Stimulated activated memory B cell treated with anti-CD40 and anti-IgM and Interleukin-4, amounts not matched to agents 10 μg/mL and 1 μg/mL and 100 μg/mL, for 72 hours (primary cell): ENCODE measurements at regions not wholly inside any gene's neighbourhood (a gene's known extent, or its start where the extent isn't known, plus 50 kb on each side); places are given as distances from the start of the nearest gene placed in this dataset.
A peak's percentile ranks its signal among the peaks of the same experiment; 100 is the strongest.

Experiments used
- ATAC-seq: fragments of 150-1000 bp; cut with Tn5 transposase; 2 replicates; pipeline ENCODE4 v1.10.0; 2021
- H3K27ac Mint-ChIP-seq: one replicate; pipeline ENCODE4 v1.8.0; 2022; ENCODE audit warnings: mild to moderate bottlenecking, mixed read lengths
- H3K27me3 Mint-ChIP-seq: one replicate; pipeline ENCODE4 v1.8.0; 2022; ENCODE audit warnings: mixed read lengths
- H3K36me3 Mint-ChIP-seq: one replicate; pipeline ENCODE4 v1.8.0; 2022; ENCODE audit warnings: mixed read lengths
- H3K4me1 Mint-ChIP-seq: one replicate; pipeline ENCODE4 v1.8.0; 2022; ENCODE audit warnings: mixed read lengths
- H3K4me3 Mint-ChIP-seq: one replicate; pipeline ENCODE4 v1.8.0; 2022; ENCODE audit warnings: mild to moderate bottlenecking, moderate library complexity, mixed read lengths
- H3K9me3 Mint-ChIP-seq: one replicate; pipeline ENCODE4 v1.8.0; 2022; ENCODE audit warnings: mixed read lengths

DNA sequence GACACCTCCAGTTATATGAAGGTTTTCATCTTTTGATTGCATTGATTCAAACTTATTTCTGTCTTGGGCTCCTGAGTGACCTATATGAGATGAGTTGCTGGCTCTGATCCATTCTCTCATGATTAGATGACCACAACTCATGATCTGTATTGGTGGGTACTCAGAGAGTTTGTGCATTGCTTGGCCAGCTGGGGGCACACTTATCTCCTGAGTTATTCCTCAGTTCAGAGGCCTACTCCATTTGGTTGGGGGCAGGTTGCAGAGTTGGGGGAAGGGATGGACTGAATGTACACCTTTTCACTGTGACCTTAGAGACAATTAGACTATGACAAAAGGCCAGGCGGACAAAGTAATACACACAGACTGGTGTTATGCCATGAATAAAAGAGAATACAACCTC lies 166.2 kb upstream of the SEMA6D start:
- H3K4me1 Mint-ChIP-seq: no peaks in the 10 kb centered on the region
- H3K27ac Mint-ChIP-seq: no peak overlapping the region
- no peaks in the 10 kb centered on the region for H3K36me3 Mint-ChIP-seq
- ATAC-seq: no peak
- H3K27me3 Mint-ChIP-seq: no peaks in the 10 kb centered on the region
- H3K4me3 Mint-ChIP-seq: no peak overlapping the region
- H3K9me3 Mint-ChIP-seq: no peaks in the 10 kb centered on the region

DNA sequence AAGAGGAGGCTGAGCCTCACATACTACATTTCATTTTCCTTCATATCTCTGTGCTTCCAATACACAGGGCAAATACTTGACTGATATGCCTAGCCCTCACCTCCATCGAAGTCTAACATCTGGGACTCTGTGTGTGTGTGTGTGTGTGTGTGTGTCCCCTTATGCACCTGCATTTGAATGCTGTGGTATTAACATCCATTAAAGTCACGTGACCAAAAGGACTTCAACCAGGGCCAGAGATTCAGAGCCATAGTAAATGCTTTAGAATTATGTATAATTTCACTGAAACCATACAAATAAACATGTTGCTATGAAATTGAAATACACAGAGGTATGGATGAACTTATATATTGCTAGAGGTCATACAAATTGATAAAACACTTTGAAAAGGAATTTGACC lies 165.8 kb upstream of the SEMA6D start:
- Mint-ChIP-seq H3K36me3 (no peaks in the 10 kb centered on the region), H3K27ac (no peak overlapping the region), H3K27me3 (no peaks in the 10 kb centered on the region), H3K4me1 (no peaks in the 10 kb centered on the region), H3K9me3 (no peaks in the 10 kb centered on the region), H3K4me3 (no peak overlapping the region)
- ATAC-seq: no peak

GRCh38 chr15:47552978-47553608 lies 164.2 kb upstream of the SEMA6D start:
- Mint-ChIP-seq H3K27ac (no peak overlapping the region), H3K4me1 (no peaks in the 10 kb centered on the region), H3K36me3 (no peaks in the 10 kb centered on the region), H3K27me3 (no peaks in the 10 kb centered on the region), H3K4me3 (no peak overlapping the region), H3K9me3 (no peaks in the 10 kb centered on the region)
- ATAC-seq: no peak

DNA sequence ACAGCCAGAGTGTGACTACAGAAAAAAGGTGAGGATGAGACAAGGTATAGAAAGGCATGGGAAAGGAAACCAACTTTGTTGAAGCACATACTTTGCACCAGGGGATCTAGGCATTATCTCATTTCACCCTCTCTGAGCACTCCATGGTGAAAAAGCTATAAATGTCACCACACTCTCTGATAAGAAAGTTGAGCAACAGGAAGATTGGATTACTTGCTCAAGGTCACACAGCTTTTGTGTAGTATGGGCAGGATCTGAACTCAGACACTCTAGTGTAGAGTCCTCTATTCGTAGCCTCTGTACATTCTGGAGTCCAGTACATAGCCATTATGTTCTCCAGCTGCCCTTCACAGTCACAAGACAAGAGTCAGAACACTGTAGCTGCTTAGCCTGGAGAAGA lies 163.4 kb upstream of the SEMA6D start:
- Mint-ChIP-seq H3K9me3 (no peaks in the 10 kb centered on the region), H3K27ac (no peak overlapping the region), H3K4me3 (no peak overlapping the region), H3K4me1 (no peaks in the 10 kb centered on the region), H3K27me3 (no peaks in the 10 kb centered on the region), H3K36me3 (no peaks in the 10 kb centered on the region)
- no peak for ATAC-seq

GRCh38 chr15:47561102-47561501 lies 156.2 kb upstream of the SEMA6D start:
- peaks cover 6% of the 10 kb centered on the region for H3K9me3 Mint-ChIP-seq
- H3K4me1 Mint-ChIP-seq: no peaks in the 10 kb centered on the region
- no peak overlapping the region for H3K4me3 Mint-ChIP-seq
- no peak overlapping the region for H3K27ac Mint-ChIP-seq
- no peaks in the 10 kb centered on the region for H3K36me3 Mint-ChIP-seq
- ATAC-seq: no peak
- H3K27me3 Mint-ChIP-seq: no peaks in the 10 kb centered on the region

GRCh38 chr15:47565949-47566348 lies 151.4 kb upstream of the SEMA6D start:
- H3K27me3 Mint-ChIP-seq: no peaks in the 10 kb centered on the region
- no peak overlapping the region for H3K4me3 Mint-ChIP-seq
- H3K9me3 Mint-ChIP-seq: peaks cover 3% of the 10 kb centered on the region
- no peaks in the 10 kb centered on the region for H3K4me1 Mint-ChIP-seq
- no peaks in the 10 kb centered on the region for H3K36me3 Mint-ChIP-seq
- peak; percentile 12 for ATAC-seq
- H3K27ac Mint-ChIP-seq: no peak overlapping the region

DNA sequence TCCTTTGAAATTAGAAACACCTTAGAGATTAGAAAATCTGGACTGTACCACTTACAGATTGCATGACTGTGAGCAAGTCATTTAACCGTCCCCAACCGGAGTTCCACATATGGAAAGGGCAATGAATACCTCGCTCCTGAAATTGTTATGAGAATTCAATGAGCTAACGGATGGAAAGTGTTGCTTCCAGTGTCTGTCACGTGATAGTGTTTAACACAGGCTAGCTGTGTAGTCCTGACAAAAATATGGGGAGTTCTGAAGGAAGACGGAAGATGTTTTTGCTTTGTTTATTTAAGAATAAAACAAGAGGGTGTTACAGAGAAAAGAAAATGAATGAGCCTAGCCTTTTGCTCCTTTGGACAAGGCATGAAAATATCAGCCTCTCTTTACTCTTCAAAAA lies 150.7 kb upstream of the SEMA6D start:
- ATAC-seq: no peak
- Mint-ChIP-seq H3K9me3 (peaks cover 3% of the 10 kb centered on the region), H3K4me1 (no peaks in the 10 kb centered on the region), H3K36me3 (no peaks in the 10 kb centered on the region), H3K4me3 (no peak overlapping the region), H3K27me3 (no peaks in the 10 kb centered on the region), H3K27ac (no peak overlapping the region)

GRCh38 chr15:47568030-47568429 lies 149.3 kb upstream of the SEMA6D start:
- H3K27ac Mint-ChIP-seq: no peak overlapping the region
- no peak overlapping the region for H3K4me3 Mint-ChIP-seq
- no peak for ATAC-seq
- peaks cover 3% of the 10 kb centered on the region for H3K9me3 Mint-ChIP-seq
- no peaks in the 10 kb centered on the region for H3K36me3 Mint-ChIP-seq
- no peaks in the 10 kb centered on the region for H3K4me1 Mint-ChIP-seq
- no peaks in the 10 kb centered on the region for H3K27me3 Mint-ChIP-seq

DNA sequence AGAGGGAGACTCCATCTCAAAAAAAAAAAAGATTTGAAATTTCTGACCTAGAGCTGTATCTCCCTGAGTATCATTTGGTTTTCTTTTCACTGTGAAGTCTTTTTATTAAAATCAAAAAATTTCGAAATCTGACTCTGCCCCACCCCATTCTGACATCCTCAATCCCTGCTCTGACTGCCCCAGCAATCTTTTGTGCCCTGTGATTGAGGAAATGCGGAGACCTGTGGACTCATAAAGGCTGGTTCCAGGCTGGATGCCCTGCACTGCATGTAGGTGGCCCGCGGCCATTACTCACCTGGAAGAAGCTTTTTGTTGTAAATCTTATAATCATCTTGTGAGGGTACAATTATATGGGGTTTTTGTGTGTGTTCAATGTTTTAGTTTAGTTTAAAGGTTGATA lies 147.3 kb upstream of the SEMA6D start:
- Mint-ChIP-seq H3K4me1 (no peaks in the 10 kb centered on the region), H3K9me3 (no peaks in the 10 kb centered on the region), H3K36me3 (no peaks in the 10 kb centered on the region), H3K27me3 (no peaks in the 10 kb centered on the region), H3K27ac (no peak overlapping the region), H3K4me3 (no peak overlapping the region)
- no peak for ATAC-seq

- Mint-ChIP-seq H3K9me3 (no peaks in the 10 kb centered on the region), H3K4me1 (no peaks in the 10 kb centered on the region), H3K36me3 (no peaks in the 10 kb centered on the region), H3K27ac (no peak overlapping the region), H3K27me3 (no peaks in the 10 kb centered on the region), H3K4me3 (no peak overlapping the region)
- ATAC-seq: no peak
Observed at GRCh38 chr15:47570451-47570850, 146.9 kb upstream of the SEMA6D start.

DNA sequence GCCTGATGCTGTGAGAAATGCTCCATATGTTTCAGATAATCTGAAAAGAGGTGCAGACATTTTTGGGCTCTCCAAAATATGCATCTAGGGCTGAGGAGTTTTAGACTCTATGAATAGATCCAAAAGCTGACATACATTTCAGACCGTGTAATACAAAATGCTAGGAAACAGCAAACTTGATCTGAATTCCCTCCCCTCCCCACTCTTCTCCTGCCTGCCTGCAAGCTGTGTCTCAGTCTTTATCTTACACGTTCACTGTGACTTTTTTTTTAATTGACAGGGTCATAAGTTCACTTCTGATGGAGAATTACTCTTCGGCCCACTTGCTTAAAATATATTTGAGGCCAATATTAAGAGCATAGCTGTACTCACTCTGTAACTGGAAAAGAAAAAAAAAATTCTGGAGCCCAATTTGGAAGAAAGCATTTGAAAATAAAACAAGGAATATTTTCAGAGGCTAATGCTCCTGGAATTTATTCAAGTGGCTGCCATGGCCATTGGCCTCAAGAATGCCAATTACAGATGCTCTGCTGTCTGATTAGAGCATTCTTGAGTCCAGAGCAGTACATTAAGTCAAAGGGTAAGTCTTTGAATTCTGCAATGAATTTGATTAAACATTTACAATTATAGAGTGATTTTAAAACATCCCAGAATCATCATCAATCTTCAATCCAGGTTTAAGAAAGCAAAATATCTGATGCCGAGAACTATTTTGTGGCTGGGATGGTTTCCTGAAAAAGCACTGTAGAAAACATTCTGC lies 146.2 kb upstream of the SEMA6D start:
- no peaks in the 10 kb centered on the region for H3K27me3 Mint-ChIP-seq
- no peaks in the 10 kb centered on the region for H3K4me1 Mint-ChIP-seq
- H3K9me3 Mint-ChIP-seq: no peaks in the 10 kb centered on the region
- no peaks in the 10 kb centered on the region for H3K36me3 Mint-ChIP-seq
- H3K4me3 Mint-ChIP-seq: no peak overlapping the region
- no peak for ATAC-seq
- no peak overlapping the region for H3K27ac Mint-ChIP-seq

- no peaks in the 10 kb centered on the region for H3K36me3 Mint-ChIP-seq
- H3K27me3 Mint-ChIP-seq: no peaks in the 10 kb centered on the region
- H3K4me1 Mint-ChIP-seq: no peaks in the 10 kb centered on the region
- no peak for ATAC-seq
- no peaks in the 10 kb centered on the region for H3K9me3 Mint-ChIP-seq
- no peak overlapping the region for H3K27ac Mint-ChIP-seq
- H3K4me3 Mint-ChIP-seq: no peak overlapping the region
Observed at GRCh38 chr15:47573673-47574072, 143.6 kb upstream of the SEMA6D start.

DNA sequence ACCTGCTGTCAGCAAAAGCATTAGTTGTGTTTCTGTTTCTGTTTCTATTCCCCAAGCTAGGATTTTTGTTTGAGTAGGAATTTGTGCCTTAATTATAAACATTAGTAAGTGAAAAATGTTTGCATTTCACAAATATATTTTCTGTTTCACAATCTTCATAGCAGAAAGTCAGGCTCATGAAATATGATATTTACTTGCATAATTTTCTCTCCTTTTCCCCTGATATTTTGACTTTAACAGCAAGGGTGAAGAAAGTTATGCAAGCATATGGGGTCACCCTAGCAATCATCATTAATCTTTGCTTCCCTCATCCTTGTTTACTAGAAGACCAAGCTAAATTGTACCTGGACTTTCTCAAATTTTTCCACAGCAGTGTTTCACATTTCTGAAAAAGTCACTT lies 140.3 kb upstream of the SEMA6D start:
- Mint-ChIP-seq H3K4me3 (no peak overlapping the region), H3K9me3 (peaks cover 3% of the 10 kb centered on the region), H3K4me1 (no peaks in the 10 kb centered on the region), H3K27me3 (no peaks in the 10 kb centered on the region), H3K36me3 (no peaks in the 10 kb centered on the region), H3K27ac (no peak overlapping the region)
- no peak for ATAC-seq

DNA sequence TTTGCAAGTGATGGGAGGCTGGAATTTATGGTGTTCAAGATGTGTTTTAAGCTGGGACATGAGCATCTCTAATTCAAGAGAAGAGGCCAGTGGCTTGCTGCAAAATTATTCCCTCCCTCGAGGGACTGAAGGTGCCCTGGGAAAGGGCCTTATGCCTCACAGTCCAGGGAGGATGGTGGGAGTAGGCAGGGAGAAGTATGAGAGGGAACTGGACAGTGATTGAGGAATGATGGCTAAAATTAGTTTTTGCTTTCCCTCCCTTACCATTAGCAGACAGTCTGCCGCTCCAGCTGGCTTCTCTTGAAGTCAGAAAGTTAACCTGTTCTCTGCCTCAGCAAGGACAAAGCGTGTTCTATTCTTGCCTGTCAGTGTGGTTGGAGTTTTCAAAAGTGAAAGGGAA lies 139.8 kb upstream of the SEMA6D start:
- Mint-ChIP-seq H3K27me3 (no peaks in the 10 kb centered on the region), H3K4me3 (no peak overlapping the region), H3K36me3 (no peaks in the 10 kb centered on the region), H3K4me1 (no peaks in the 10 kb centered on the region), H3K9me3 (peaks cover 3% of the 10 kb centered on the region), H3K27ac (no peak overlapping the region)
- ATAC-seq: no peak

- H3K27ac Mint-ChIP-seq: no peak overlapping the region
- no peaks in the 10 kb centered on the region for H3K27me3 Mint-ChIP-seq
- peaks cover 3% of the 10 kb centered on the region for H3K9me3 Mint-ChIP-seq
- H3K4me3 Mint-ChIP-seq: no peak overlapping the region
- no peak for ATAC-seq
- no peaks in the 10 kb centered on the region for H3K4me1 Mint-ChIP-seq
- no peaks in the 10 kb centered on the region for H3K36me3 Mint-ChIP-seq
Observed at GRCh38 chr15:47582233-47582632, 135.1 kb upstream of the SEMA6D start.

DNA sequence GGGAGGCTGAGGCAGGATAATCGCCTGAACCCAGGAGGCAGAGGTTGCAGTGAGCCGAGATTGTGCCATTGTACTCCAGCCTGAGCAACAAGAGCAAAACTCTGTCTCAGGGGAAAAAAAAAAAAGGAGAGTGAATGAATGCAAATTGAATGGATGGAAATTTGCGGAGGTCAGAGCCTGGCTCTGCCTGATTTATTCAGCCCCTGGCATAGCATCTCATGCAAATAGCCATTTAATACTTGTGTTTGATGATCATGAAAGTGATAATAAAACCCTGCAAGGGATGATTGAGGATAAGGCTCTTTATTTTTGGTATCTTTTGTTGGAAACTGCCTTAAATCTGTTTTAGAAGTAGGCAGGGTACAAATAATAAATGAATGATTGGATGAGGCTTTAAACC lies 133.0 kb upstream of the SEMA6D start:
- peaks cover 6% of the 10 kb centered on the region for H3K9me3 Mint-ChIP-seq
- H3K27me3 Mint-ChIP-seq: no peaks in the 10 kb centered on the region
- no peak overlapping the region for H3K4me3 Mint-ChIP-seq
- ATAC-seq: no peak
- no peaks in the 10 kb centered on the region for H3K36me3 Mint-ChIP-seq
- no peaks in the 10 kb centered on the region for H3K4me1 Mint-ChIP-seq
- H3K27ac Mint-ChIP-seq: no peak overlapping the region
